Prostate gland (tissue), 2 donors: ENCODE measurements at regions not wholly inside any gene's neighbourhood (a gene's known extent, or its start where the extent isn't known, plus 50 kb on each side); places are given as distances from the start of the nearest gene placed in this dataset.
A peak's percentile ranks its signal among the peaks of the same experiment; 100 is the strongest.
"Not testable (repeated sequence)": the region's sequence is repeated elsewhere in the genome, so short reads cannot be mapped to it uniquely, and the experiment has no call there.

Experiments used
- DNase-seq: peaks from one replicate; pipeline ENCODE4 v3.0.0-alpha.2; 2019; ENCODE audit warnings: low spot score
- H3K27ac ChIP-seq, 2 donors: fragments of 200-600 bp; sonication (generic); 2 replicates each; pipeline ENCODE4 v1.5.1; 2017 to 2019
- H3K27me3 ChIP-seq: fragments of 200-600 bp; sonication (generic); replicated peaks from 2 replicates; pipeline ENCODE4 v1.5.1; 2019; ENCODE audit not compliant: insufficient read depth
- H3K36me3 ChIP-seq, 2 donors: fragments of 200-600 bp; sonication (generic); 1 replicate in 1 of 2; 2 replicates in 1 of 2; pipeline versions ENCODE4 v1.5.1 to v1.8.1; 2017 to 2019
- H3K4me1 ChIP-seq: fragments of 200-600 bp; sonication (generic); replicated peaks from 2 replicates; pipeline ENCODE4 v1.5.1; 2019
- H3K4me3 ChIP-seq, 2 donors: fragments of 200-600 bp; sonication (generic); 2 replicates each; pipeline ENCODE4 v1.5.1; 2017 to 2019
- H3K9me3 ChIP-seq: fragments of 200-600 bp; sonication (generic); 2 replicates; pipeline ENCODE4 v1.5.1; 2017
- CTCF ChIP-seq, 4 experiments: fragments of 200-600 bp in 2 of 4; fragments of 450-650 bp in 2 of 4; sonication (generic) in 2 of 4; IDR thresholded peaks; 1 replicate in 3 of 4; 2 replicates in 1 of 4; pipeline ENCODE4 v1.5.1; 2016 to 2019; ENCODE audit warnings: antibody characterized with exemption in 4 of 4, mild to moderate bottlenecking in 2 of 4, moderate library complexity in 2 of 4
- POLR2A ChIP-seq: fragments of 450-650 bp; IDR thresholded peaks from one replicate; pipeline ENCODE4 v1.6.1; 2016; ENCODE audit warnings: antibody characterized with exemption, mild to moderate bottlenecking
- POLR2AphosphoS5 ChIP-seq: sonication (generic); formaldehyde crosslinking; IDR thresholded peaks from one replicate; pipeline ENCODE4 v1.6.1; 2017; ENCODE audit warnings: antibody characterized with exemption
- WGBS: methylation state at CpG from one replicate; pipeline ENCODE4 v1.1.5; 2018; 5-methylcytosine and 5-hydroxymethylcytosine counted together
- intact Hi-C: fragments of 100-400 bp; cut with DNase I; formaldehyde crosslinking; loops from one replicate; pipeline ENCODE4 v1.14.2; 2022

GRCh38 chrX:53883196-53883595, 161.1 kb downstream of the PHF8 start:
- no peaks in the 10 kb centered on the region for H3K4me1 ChIP-seq
- TF ChIP-seq POLR2AphosphoS5 (no peak), POLR2A (no peak), CTCF (IDR thresholded peaks at IDR 0.05) (no peak)
- intact Hi-C loops: no loop called here
- 98% methylated on average over 3 of the region's 3 CpGs for WGBS
- no peak for DNase-seq
- H3K27ac ChIP-seq: no peak overlapping the region
- no peaks in the 10 kb centered on the region for H3K36me3 ChIP-seq
- no peaks in the 10 kb centered on the region for H3K27me3 ChIP-seq
- H3K9me3 ChIP-seq: no peaks in the 10 kb centered on the region
- no peak overlapping the region for H3K4me3 ChIP-seq

GRCh38 chrX:53882331-53882730, 161.9 kb downstream of the PHF8 start:
- no peak overlapping the region for H3K27ac ChIP-seq
- no peaks in the 10 kb centered on the region for H3K27me3 ChIP-seq
- no peaks in the 10 kb centered on the region for H3K4me1 ChIP-seq
- no peak for DNase-seq
- no peaks in the 10 kb centered on the region for H3K9me3 ChIP-seq
- TF ChIP-seq POLR2AphosphoS5 (no peak), CTCF (IDR thresholded peaks at IDR 0.05) (no peak), POLR2A (no peak)
- 55% methylated on average over 6 of the region's 6 CpGs for WGBS
- intact Hi-C loops: no loop called here
- H3K4me3 ChIP-seq: no peak overlapping the region
- H3K36me3 ChIP-seq: no peaks in the 10 kb centered on the region

GRCh38 chrX:53880786-53881185, 163.5 kb downstream of the PHF8 start:
- 7% methylated on average over 2 of the region's 2 CpGs for WGBS
- H3K4me1 ChIP-seq, H3K27ac ChIP-seq, intact Hi-C loops, DNase-seq, H3K36me3 ChIP-seq, H3K9me3 ChIP-seq, H3K4me3 ChIP-seq, H3K27me3 ChIP-seq: not testable (repeated sequence)

- Histone ChIP-seq H3K36me3 (no peaks in the 10 kb centered on the region), H3K27ac (no peak overlapping the region), H3K9me3 (no peaks in the 10 kb centered on the region), H3K4me3 (no peak overlapping the region), H3K4me1 (no peaks in the 10 kb centered on the region), H3K27me3 (no peaks in the 10 kb centered on the region)
- WGBS: 86% methylated on average over 4 of the region's 4 CpGs
- no peak for DNase-seq
- intact Hi-C loops: no loop called here
- TF ChIP-seq CTCF (IDR thresholded peaks at IDR 0.05): no peak
- no peak for TF ChIP-seq POLR2A
- no peak for TF ChIP-seq POLR2AphosphoS5
Measured at GRCh38 chrX:53859890-53860289, 173.4 kb upstream of the HUWE1 start.

- WGBS: 47% methylated on average over 8 of the region's 8 CpGs
- TF ChIP-seq CTCF (IDR thresholded peaks at IDR 0.05) (peak in 1 of 4 experiments; percentile 27), POLR2AphosphoS5 (no peak), POLR2A (no peak)
- intact Hi-C loops: no loop called here
Measured at GRCh38 chrX:53831662-53832635, 145.4 kb upstream of the HUWE1 start.

More at GRCh38 chrX:53831662-53832635, 145.4 kb upstream of the HUWE1 start:
- peak; percentile 21 for DNase-seq
- Histone ChIP-seq H3K4me3 (no peak overlapping the region), H3K9me3 (no peaks in the 10 kb centered on the region), H3K36me3 (no peaks in the 10 kb centered on the region), H3K4me1 (no peaks in the 10 kb centered on the region), H3K27me3 (no peaks in the 10 kb centered on the region), H3K27ac (no peak overlapping the region)
